ENCODE measurements at regions not wholly inside any gene's neighbourhood (a gene's known extent, or its start where the extent isn't known, plus 50 kb on each side); places are given as distances from the start of the nearest gene placed in this dataset.
"Not testable (repeated sequence)": the region's sequence is repeated elsewhere in the genome, so short reads cannot be mapped to it uniquely, and the experiment has no call there.

DNA sequence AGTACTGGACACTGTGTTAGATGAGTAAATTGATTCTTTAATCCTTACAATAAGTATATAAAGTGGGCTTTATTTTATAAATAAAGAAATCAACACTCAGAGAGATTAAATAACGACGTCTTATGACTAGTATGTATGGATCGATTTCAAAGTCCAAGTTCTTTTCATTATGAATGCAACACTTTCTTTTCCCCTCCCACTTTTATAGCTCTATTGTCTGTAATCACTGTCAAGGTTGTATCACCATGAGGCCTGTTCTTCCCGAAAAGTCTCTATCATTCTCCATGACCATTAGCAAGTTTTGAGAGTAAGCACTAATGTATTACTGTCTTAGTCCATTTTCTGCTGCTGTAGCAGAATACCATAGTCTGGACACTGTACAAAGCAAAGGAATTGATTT, 228.4 kb downstream of the TLR4 start:
- DNase-seq (ENCODE audit: extremely low read depth, low read depth) = no peak
- TF ChIP-seq, protein P1, sequence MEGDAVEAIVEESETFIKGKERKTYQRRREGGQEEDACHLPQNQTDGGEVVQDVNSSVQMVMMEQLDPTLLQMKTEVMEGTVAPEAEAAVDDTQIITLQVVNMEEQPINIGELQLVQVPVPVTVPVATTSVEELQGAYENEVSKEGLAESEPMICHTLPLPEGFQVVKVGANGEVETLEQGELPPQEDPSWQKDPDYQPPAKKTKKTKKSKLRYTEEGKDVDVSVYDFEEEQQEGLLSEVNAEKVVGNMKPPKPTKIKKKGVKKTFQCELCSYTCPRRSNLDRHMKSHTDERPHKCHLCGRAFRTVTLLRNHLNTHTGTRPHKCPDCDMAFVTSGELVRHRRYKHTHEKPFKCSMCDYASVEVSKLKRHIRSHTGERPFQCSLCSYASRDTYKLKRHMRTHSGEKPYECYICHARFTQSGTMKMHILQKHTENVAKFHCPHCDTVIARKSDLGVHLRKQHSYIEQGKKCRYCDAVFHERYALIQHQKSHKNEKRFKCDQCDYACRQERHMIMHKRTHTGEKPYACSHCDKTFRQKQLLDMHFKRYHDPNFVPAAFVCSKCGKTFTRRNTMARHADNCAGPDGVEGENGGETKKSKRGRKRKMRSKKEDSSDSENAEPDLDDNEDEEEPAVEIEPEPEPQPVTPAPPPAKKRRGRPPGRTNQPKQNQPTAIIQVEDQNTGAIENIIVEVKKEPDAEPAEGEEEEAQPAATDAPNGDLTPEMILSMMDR (IDR thresholded peaks at IDR 0.05; ENCODE audit: low read depth, low read length) = no peak

DNA sequence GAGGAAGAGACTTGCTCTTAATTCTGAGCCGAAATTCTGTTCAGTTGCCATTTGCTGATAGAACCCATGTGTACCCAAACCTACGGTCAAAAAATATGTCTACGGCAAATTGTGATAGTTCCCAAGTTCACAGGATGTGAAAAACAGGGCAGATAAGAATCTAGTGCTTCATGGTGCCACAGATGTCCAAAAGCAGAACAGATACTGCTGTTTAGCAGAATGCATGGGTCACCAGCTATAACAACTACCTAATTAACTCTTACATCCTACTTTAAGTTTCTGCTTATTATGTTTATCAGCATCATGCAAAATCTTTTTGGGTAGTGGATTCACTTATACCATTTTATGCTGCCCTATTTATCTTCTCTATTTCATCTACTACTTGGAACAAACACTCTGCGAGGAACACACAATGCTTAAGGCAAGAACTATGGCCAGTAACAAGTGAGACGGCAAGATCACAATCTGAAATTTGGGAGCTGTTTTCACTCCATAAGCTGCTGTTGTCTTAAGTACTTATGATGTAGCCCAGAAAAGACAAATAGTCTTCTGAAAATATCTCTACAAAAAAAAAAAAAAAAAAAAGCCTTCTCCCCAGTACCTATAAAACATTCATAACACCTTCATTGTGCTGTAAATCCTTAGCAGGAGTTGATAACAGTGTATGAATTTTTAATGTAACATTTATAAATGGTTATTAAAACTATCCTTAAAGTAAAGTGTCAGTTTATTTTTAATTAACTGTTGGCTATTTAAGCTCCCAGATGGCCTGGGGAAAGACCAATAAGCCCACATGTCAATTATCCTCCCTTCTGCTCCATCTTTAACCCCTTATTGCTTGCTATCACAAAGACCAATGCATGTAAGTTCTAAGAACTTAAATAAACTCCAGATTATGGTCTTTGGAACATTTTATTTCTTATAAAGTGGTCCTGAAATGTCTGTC, 232.3 kb downstream of the TLR4 start:
- no peak for DNase-seq (ENCODE audit: extremely low read depth, low read depth)
- TF ChIP-seq, protein P1 (IDR thresholded peaks at IDR 0.05; ENCODE audit: low read depth, low read length) = no peak

DNA sequence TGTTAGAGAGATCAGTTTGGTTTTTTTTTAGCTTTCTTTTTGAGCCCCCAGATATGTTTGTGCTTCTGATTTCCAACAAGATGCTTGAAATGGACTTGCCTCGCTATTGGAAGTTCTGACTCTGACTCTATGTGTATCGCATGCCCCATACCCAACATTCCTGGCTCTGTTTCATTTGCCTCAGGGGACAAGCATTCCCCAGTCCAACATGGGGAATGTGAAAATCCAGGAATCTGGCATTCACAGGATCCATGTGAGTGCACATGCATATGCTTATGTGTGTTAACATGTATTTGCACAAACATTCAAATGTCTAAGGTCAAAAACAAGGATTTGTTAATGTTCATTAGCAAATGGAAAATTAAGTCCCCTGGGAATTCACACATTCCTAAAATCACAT, 233.9 kb downstream of the TLR4 start:
- TF ChIP-seq, protein P1 (IDR thresholded peaks at IDR 0.05; ENCODE audit: low read depth, low read length) = no peak
- no peak for DNase-seq (ENCODE audit: extremely low read depth, low read depth)

DNA sequence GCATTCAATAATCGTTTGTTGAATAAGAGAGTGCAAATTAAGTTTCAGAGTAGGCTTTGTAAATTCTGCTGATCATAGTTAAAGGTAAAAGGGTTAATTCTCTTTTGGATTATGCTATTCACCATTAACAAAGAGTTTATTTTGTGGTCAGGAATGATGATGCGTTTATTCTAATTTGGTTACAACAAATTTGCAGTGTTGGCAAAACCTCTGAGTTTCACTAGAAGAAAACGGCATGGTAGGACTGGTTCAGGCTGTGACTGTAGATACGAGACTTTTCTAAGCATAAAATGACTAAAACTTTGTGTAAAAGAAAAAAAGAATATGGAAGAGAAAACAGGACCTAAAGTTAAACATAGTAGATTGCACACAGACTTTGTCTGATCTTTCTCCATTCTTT, 234.7 kb downstream of the TLR4 start:
- TF ChIP-seq, protein P1 (IDR thresholded peaks at IDR 0.05; ENCODE audit: low read depth, low read length) = no peak
- no peak for DNase-seq (ENCODE audit: extremely low read depth, low read depth)

DNA sequence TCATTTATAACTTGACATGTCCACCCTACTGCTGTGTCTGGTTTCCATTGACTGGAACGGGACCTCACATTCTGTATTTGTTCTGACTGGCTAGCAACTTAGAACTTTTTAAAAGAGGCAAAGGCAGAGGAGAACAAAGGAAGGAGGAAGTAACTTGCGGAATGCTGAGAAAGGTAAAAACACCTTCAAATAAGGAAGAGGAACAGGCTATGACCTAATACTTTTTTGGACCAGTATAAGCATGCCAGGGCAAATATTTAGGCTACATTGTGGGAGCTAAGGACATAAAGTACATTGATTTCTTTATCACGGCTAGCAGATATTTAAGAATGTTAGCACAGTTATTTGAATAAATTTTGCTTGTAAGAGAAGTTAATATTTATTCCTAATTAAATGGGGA, 240.5 kb downstream of the TLR4 start:
- not testable (repeated sequence) for DNase-seq (ENCODE audit: extremely low read depth, low read depth)

DNA sequence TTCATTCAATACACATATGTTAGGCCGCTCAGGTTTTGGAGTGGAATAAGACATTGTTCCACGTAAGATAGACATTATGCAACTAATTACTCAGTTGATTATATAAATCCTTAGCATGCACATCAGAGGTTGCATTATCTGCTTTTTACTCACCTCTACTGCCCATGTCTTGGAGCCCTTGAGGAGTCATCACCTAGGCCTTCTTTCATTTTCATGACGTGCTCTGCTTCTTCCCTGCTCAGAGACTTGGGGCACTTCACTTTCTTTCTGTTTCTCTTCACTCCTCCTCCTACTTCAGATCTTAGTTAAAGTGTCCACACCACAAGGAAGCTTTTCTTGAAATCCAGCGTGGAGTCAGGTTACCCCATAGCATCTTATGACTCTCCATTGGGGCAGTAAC, 241.1 kb downstream of the TLR4 start:
- no peak for DNase-seq (ENCODE audit: extremely low read depth, low read depth)
- TF ChIP-seq, protein P1 (IDR thresholded peaks at IDR 0.05; ENCODE audit: low read depth, low read length) = no peak

DNA sequence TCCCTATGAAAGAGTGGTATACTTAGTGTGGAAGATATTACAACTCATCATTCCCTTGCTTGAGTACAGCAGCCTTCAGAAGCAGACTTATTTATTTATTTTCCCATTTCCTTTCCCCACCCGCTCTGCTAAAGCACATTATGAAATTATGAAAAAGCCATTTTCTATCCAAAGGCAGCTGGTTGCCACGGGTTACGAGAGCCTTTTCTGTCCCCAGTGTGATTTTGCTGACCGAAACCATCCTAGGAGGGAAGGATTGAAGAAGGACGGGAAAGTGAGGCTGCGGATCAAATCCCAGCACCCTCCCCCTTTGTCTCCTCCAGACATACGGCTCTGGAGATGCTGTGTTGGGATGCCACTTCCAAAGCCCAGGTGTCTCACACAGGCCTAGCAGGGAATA, 246.9 kb downstream of the TLR4 start:
- TF ChIP-seq, protein P1 (IDR thresholded peaks at IDR 0.05; ENCODE audit: low read depth, low read length) = no peak
- no peak for DNase-seq (ENCODE audit: extremely low read depth, low read depth)

DNA sequence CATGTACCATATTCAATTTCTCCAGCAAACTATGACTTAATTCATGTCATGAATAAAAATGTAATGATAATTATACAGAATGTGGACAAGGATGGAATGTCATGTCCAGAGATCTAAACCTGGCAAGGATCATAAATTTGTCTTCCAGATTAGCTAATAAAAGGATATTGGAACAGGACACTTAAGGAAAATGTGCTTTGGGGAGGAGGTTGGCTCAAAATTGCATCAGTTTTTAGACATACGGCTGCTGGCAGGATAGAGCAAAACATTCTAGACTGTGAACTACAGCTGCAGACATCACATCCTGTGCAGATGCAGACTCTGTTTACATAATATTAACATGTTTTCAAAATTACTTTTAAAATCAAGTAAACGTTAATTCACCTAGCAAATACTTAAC, 248.4 kb downstream of the TLR4 start:
- TF ChIP-seq, protein P1 (IDR thresholded peaks at IDR 0.05; ENCODE audit: low read depth, low read length) = no peak
- no peak for DNase-seq (ENCODE audit: extremely low read depth, low read depth)

All from AG09319 (cell line).